Stimulated activated CD8-positive, alpha-beta memory T cell treated with anti-CD3 and anti-CD28 coated beads, Interleukin-12 subunit alpha, Interleukin-12 subunit beta, amount 100 ng/mL, for 1 hour (primary cell): ENCODE measurements at regions not wholly inside any gene's neighbourhood (a gene's known extent, or its start where the extent isn't known, plus 50 kb on each side); places are given as distances from the start of the nearest gene placed in this dataset.
"Not testable (repeated sequence)": the region's sequence is repeated elsewhere in the genome, so short reads cannot be mapped to it uniquely, and the experiment has no call there.

ENCODE experiments used
- DNase-seq: peaks from one replicate; pipeline ENCODE4 v3.0.0-alpha.2; 2020; ENCODE audit warnings: low read depth

DNA sequence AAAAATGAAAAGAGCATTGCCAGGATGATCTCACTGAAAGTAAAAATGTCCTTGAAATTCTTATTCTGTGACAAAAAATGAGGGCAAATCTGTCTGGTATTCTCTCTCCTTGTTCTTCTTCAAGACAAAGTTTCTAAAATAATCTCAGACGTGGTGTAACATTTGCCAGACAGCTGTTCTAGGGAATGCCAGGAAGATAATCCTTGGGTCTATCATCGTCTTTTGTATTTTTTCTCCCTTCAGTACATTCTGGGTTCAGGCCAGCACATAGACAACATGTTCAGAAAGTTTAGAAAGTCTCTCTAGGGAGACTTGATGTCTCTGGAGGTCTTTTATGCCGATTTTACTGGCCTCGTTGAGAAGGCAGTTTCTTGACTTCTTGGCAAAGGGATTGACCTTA lies 121.2 kb upstream of the HES1 start:
- no peak for DNase-seq

DNA sequence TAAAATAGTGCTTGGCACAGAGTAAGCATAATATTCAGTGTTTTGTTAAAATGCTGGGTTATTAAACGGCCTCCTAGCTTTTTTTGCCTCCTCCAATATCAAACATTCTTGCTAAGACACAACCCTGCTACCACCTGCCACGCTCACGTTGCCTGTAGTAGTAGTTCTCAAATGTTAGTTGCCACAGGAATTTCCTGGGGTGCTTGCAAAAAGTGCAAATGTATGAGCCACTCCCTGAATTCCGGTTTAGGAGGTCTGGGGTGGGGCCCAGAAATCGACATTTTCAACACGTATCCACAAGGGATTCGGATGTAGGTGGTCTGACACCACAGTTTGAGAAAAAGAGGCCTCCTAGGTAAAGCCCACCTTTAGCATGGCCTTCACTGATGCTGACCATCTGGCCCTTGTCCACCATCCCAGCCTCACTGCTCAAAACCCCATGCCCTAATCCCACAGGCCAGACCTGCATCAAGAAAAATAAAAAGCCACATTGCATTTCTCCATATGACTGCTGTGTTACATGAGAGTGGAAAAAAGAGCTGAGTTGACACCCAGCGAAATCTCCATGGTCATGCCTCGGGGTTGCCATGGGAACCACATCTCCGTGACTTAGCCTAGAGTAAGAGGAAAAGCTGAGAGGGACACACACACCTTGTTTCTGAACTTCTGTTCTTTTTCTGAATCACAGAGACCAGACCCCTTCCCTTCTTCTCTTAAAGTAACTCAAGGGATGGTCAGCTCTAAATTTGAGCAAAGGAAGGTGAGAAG lies 116.4 kb upstream of the HES1 start:
- no peak for DNase-seq

GRCh38 chr3:194022052-194022451 lies 113.9 kb upstream of the HES1 start:
- DNase-seq = no peak

GRCh38 chr3:194022816-194023215 lies 113.1 kb upstream of the HES1 start:
- DNase-seq = no peak

DNA sequence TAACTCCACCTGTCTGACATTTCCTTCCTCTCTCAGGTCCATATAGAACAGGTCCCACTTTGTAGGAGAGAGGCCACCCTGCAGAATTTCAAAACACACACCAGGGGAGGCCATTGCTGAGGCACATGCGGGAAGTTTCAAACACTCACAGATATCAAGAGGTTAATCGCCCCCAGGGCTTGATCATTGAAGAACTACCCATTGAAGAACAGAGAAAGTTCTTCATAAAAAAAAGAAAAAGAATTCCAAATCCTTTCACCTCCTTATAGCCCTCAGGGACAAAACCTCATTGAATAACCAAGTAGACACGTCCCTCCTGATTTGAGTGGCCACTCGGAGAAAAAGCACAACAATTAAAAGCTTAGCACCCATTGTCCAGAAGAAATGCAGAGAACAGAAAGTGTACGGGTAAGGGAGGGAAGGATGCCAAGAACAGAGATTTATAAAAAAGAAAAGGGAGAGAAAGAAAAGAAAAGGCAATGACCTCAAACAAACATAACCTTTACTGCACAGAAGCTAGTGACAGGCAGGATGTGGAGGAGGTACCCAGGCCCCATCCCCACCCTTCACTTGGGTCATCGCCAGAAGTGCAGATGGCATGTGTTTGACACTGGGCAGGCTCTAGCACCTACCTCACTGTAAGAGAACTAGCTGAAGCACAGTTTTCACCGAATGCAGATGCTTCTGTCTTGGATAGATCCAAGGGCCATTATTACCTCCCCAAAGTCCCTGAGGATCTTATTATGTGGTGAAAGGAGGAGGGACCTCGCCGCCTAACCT lies 112.3 kb upstream of the HES1 start:
- no peak for DNase-seq

- DNase-seq = no peak
These were observed 110.8 kb upstream of the HES1 start for GRCh38 chr3:194025119-194025518.

- no peak for DNase-seq
These were observed 110.0 kb upstream of the HES1 start for GRCh38 chr3:194025951-194026350.

- DNase-seq = no peak
These were observed 107.4 kb upstream of the HES1 start for GRCh38 chr3:194028434-194029004.

DNA sequence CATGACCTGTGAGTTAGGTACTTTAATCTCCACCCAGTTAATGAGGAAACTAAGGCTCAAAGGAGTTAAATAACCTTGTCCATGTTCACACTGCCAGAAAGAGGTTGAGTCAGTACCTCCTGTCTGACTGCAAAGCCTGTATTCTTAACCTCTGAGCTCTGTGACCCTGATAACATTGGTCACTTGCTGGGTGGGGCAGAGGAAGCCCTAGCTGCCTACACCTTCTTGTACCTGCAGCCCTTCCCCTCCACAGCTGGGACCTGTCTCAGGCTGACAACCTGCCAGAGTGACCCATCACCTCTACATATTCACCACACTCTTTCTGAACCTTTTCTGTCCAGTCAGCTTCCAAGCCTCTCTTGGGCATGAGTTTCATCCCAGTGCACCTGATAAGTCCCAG lies 106.1 kb upstream of the HES1 start:
- no peak for DNase-seq

GRCh38 chr3:194030372-194030771 lies 105.6 kb upstream of the HES1 start:
- DNase-seq = no peak

- no peak for DNase-seq
These were observed 104.6 kb upstream of the HES1 start for GRCh38 chr3:194031349-194031748.

GRCh38 chr3:194031867-194032635 lies 103.9 kb upstream of the HES1 start:
- DNase-seq = no peak

DNA sequence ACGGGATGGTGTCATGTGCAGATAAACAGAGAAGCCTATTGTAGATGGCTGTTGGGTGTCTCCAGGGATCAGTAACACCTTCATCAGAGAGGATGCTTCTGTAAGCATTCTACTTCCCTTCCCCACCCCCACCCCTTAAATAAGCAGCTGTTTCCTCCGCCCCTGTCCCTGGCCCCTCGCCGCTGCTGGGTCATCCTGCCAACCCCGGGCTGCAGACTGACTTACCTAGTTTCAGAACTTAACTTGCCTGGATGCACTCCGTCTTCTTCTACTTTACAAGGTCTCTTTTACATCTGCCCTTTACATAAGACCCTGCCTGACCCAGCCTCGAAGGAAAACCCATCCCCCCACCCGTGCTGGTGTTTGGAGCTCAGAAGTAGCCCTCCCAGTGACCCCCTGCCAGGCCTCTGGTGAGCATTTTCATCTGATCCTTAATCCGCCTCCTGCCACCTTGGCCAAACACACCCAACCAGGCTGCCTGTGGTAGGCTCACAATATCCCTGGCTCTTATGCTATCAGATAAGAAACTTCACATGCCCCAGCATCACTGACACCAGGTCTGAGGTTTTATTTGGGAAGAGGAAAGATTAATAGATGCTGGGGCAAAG lies 103.0 kb upstream of the HES1 start:
- DNase-seq = no peak

GRCh38 chr3:194034346-194035336 lies 101.3 kb upstream of the HES1 start:
- DNase-seq = no peak

DNA sequence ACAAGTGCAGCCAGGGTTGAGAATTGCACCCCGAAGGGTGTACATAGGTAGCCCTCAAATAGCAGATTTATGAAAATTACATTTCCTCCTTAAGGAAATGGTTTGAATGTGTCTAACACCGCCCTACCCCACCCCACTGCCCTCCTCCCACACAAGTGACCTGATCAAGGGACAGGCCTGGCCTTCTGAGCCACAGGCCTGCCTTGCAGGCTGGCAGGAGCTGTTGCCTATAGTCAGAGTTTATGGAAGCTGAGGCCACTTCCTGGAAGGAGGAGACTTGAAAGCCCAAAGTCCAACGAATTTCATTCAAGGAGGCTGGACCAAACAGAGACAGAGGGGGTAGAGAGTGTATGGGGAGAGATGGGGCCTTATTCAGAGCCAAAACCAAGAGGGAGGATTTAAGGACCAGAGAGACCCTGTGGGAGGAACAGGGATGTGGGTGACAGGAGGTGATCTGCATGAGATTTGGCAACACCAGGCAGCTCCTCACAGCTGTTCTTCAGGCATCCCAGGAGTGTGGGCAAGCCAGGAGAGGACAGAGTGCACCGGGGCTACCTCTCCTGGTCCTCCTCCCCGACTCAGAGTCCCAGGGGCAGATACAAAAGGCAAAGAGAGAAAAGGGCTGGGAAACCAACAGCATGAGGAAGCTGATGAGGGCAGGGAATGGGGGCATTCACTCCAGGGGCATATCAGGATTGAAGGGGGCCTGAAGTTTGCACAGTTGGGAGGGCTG lies 100.4 kb upstream of the HES1 start:
- DNase-seq = no peak

DNA sequence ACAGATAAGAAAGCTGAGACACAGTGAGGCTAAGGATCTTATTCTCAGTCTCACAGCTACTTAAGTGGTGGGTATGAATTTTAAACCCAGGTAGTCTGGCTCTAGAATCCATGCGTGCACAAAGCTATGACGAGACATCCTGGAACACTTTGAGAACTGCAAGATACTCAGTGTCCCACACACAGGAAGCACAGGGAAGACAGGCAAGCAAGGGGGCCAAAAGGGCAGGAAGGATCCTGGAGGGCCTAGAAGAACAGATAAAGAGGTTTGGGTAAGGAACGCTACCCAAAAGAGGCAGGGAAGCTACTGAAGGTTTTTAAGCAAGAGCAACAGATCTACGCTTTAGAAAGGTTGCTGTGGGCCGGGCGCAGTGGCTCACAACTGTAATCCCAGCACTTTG lies 99.1 kb upstream of the HES1 start:
- no peak for DNase-seq

DNA sequence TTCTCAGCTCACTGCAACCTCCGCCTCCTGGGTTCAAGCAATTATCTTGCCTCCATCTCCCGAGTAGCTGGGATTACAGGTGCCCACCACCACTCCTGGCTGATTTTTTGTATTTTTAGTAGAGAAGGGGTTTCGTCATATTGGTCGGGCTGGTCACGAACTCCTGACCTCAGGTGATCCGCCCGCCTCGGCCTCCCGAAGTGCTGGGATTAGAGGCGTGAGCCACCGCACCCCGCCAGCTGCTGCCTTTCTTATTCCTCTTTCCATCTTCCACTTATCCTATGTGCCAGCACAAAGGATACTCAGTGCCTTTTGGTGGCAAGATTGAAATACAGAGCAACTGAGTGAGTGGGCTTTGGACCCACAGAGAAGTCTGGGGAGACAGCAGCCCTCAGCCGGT lies 97.6 kb upstream of the HES1 start:
- DNase-seq = not testable (repeated sequence)

GRCh38 chr3:194038960-194039359 lies 97.0 kb upstream of the HES1 start:
- DNase-seq = no peak

DNA sequence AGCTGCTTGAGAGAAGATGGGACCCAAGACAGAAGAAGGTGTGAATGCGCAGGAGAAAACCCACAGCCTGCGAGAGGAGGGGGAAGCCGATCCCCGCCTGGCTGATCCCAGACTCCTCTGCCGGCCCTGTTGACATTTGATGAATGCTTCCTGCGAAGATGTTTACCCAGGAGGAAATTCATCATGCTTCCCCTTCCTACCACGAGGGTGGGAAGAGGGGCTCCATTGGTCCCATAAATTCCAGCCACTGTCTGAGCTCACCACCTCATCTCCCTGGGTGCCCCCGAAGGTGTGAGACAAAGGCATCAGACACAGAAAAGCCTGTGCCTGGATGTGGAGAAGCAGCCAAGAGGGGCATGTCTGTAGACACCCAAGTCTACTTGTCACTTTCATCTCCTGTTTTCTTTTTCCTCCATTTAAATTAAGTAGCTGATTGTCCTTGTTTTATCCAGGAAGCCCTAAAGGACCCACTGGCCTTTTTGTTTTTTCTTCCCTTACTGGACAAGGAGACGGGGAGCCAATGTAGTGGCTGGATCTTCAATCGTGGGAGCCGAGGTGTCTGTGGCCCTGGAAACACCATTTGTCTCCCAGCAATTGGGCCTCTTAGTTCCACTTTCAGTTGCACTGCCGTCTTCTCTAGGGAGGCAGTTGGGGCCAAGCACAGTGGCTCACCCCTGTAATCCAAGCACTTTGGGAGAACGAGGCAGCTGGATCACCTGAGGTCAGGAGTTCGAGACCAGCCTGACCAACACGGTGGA lies 95.3 kb upstream of the HES1 start:
- DNase-seq = no peak
